Neural cell (in vitro differentiated cells): ENCODE measurements at regions not wholly inside any gene's neighbourhood (a gene's known extent, or its start where the extent isn't known, plus 50 kb on each side); places are given as distances from the start of the nearest gene placed in this dataset.

Experiments
- H2AFZ ChIP-seq: fragments of 200-600, 300-800 bp; sonication (generic), shearing (Covaris generic); 2 replicates; pipeline ENCODE4 v1.6.0; 2014; ENCODE audit warnings: low read depth, mild to moderate bottlenecking, antibody characterized with exemption, low read length, moderate library complexity
- H3F3A ChIP-seq: fragments of 200-600 bp; shearing (Covaris generic); 2 replicates; pipeline ENCODE4 v1.6.1; 2016; ENCODE audit warnings: mild to moderate bottlenecking, moderate library complexity, mixed read lengths, antibody characterized with exemption, low read length; ENCODE audit not compliant: insufficient read depth, poor library complexity, severe bottlenecking
- H3K27ac ChIP-seq: fragments of 200-600, 300-800 bp; sonication (generic), shearing (Covaris generic); 2 replicates; pipeline ENCODE4 v1.5.1; 2014; ENCODE audit warnings: mild to moderate bottlenecking, low read length, moderate library complexity
- H3K27me3 ChIP-seq: fragments of 300-800, 200-600 bp; sonication (generic), shearing (Covaris generic); 2 replicates; pipeline ENCODE4 v1.6.0; 2014; ENCODE audit warnings: mild to moderate bottlenecking, low read depth, low read length, moderate library complexity; ENCODE audit not compliant: insufficient read depth
- H3K36me3 ChIP-seq: fragments of 300-800, 200-600 bp; sonication (generic), shearing (Covaris generic); 2 replicates; pipeline ENCODE4 v1.5.1; 2014; ENCODE audit warnings: mild to moderate bottlenecking, antibody characterized with exemption, low read length, moderate library complexity; ENCODE audit not compliant: insufficient read depth
- H3K4me2 ChIP-seq: fragments of 300-800, 200-600 bp; sonication (generic), shearing (Covaris generic); 2 replicates; pipeline ENCODE4 v1.6.0; 2014; ENCODE audit warnings: mild to moderate bottlenecking, low read length
- H3K4me3 ChIP-seq: fragments of 300-800, 200-600 bp; sonication (generic), shearing (Covaris generic); 2 replicates; pipeline ENCODE4 v1.5.1; 2014; ENCODE audit warnings: mild to moderate bottlenecking, low read length, moderate library complexity
- H3K79me2 ChIP-seq: fragments of 200-600 bp; shearing (Covaris generic); replicated peaks from 2 replicates; pipeline ENCODE4 v1.6.0; 2014; ENCODE audit warnings: mild to moderate bottlenecking, low read length, moderate library complexity; ENCODE audit not compliant: insufficient read depth
- H3K9ac ChIP-seq: fragments of 300-800, 200-600 bp; sonication (generic), shearing (Covaris generic); 2 replicates; pipeline ENCODE4 v1.6.1; 2016; ENCODE audit warnings: mild to moderate bottlenecking, low read length, mixed read lengths
- H3K9me2 ChIP-seq: fragments of 200-600 bp; shearing (Covaris generic); 2 replicates; pipeline ENCODE4 v1.6.1; 2016; ENCODE audit warnings: mild to moderate bottlenecking, low read length, mixed read lengths; ENCODE audit not compliant: insufficient read depth
- H3K9me3 ChIP-seq: fragments of 200-600, 300-800 bp; sonication (generic), shearing (Covaris generic); 2 replicates; pipeline ENCODE4 v1.6.1; 2016; ENCODE audit warnings: mild to moderate bottlenecking, mixed run types, low read length, moderate library complexity, mixed read lengths
- H4K20me1 ChIP-seq: fragments of 200-600 bp; shearing (Covaris generic); 2 replicates; pipeline ENCODE4 v1.6.1; 2016; ENCODE audit warnings: mild to moderate bottlenecking, mixed run types; ENCODE audit not compliant: insufficient read depth
- EP300 ChIP-seq: fragments of 450-650 bp; conservative IDR thresholded peaks from 2 replicates; pipeline ENCODE4 v1.6.1; 2014; ENCODE audit warnings: antibody characterized with exemption, mild to moderate bottlenecking, moderate library complexity; ENCODE audit not compliant: poor library complexity, severe bottlenecking
- EZH2 ChIP-seq: fragments of 200-600, 300-800 bp; shearing (Covaris generic), sonication (generic); IDR thresholded peaks from 2 replicates; pipeline ENCODE4 v1.6.1; 2014; ENCODE audit warnings: antibody characterized with exemption, low read length, borderline replicate concordance, mild to moderate bottlenecking; ENCODE audit not compliant: insufficient read depth, poor library complexity, severe bottlenecking
- RAD21 ChIP-seq: fragments of 450-650 bp; conservative IDR thresholded peaks from 2 replicates; pipeline ENCODE4 v1.6.1; 2014; ENCODE audit warnings: antibody characterized with exemption, mild to moderate bottlenecking, moderate library complexity
- SMC3 ChIP-seq: fragments of 450-650 bp; conservative IDR thresholded peaks from 2 replicates; pipeline ENCODE4 v1.6.1; 2014; ENCODE audit warnings: antibody characterized with exemption, mild to moderate bottlenecking, moderate library complexity; ENCODE audit not compliant: poor library complexity
- TAF1 ChIP-seq: IDR thresholded peaks from 2 replicates; pipeline ENCODE4 v1.6.1; 2012; ENCODE audit warnings: low read depth
- TF ChIP-seq, protein P1 (sequence below): IDR thresholded peaks from 2 replicates; pipeline ENCODE4 v1.6.1; 2012; ENCODE audit warnings: borderline replicate concordance
- TF ChIP-seq, protein P2 (sequence below): fragments of 450-650 bp; IDR thresholded peaks from 2 replicates; pipeline ENCODE4 v1.5.1; 2014; ENCODE audit warnings: antibody characterized with exemption, mild to moderate bottlenecking, moderate library complexity; ENCODE audit not compliant: poor library complexity, severe bottlenecking

- Histone ChIP-seq H3K4me2 (no peak overlapping the region), H3K27ac (no peak overlapping the region), H3K36me3 (no peaks in the 10 kb centered on the region), H3K79me2 (no peaks in the 10 kb centered on the region), H3K9ac (no peak overlapping the region), H2AFZ (no peak overlapping the region), H3K9me3 (no peaks in the 10 kb centered on the region), H4K20me1 (no peaks in the 10 kb centered on the region), H3F3A (no peaks in the 10 kb centered on the region), H3K4me3 (no peak overlapping the region), H3K27me3 (no peaks in the 10 kb centered on the region), H3K9me2 (no peaks in the 10 kb centered on the region)
- no peak for TF ChIP-seq EP300
Measured at GRCh38 chr4:153116801-153117200, 87.4 kb upstream of the TRIM2 start.

DNA sequence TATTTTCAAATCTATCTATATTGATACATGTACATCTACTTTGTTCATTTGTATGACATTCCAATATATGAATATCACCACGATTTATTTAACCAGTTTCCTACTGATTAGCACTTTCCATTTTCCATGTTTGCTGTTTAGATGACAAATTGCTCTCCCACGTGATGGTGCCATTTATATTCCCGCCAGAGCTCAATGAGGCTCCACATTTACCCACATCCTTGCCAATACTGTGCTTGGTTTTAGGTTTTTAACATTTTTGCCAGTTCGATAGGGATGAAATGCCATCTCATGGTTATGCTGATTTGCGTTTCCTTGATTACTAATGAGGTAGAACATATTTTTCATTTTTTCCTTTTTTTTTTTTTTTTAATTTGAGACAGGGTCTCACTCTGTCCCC, 86.7 kb upstream of the TRIM2 start:
- Histone ChIP-seq H4K20me1 (no peaks in the 10 kb centered on the region), H3K4me2 (no peak overlapping the region), H3F3A (no peaks in the 10 kb centered on the region), H3K4me3 (no peak overlapping the region), H3K27me3 (no peaks in the 10 kb centered on the region), H3K9me2 (no peaks in the 10 kb centered on the region), H3K9me3 (no peaks in the 10 kb centered on the region), H2AFZ (no peak overlapping the region), H3K79me2 (no peaks in the 10 kb centered on the region), H3K9ac (no peak overlapping the region), H3K27ac (no peak overlapping the region), H3K36me3 (no peaks in the 10 kb centered on the region)
- TF ChIP-seq TAF1 (no peak), SMC3 (no peak), EZH2 (no peak), RAD21 (no peak)

- Histone ChIP-seq H3K36me3 (no peaks in the 10 kb centered on the region), H3K4me3 (no peak overlapping the region), H3K9ac (no peak overlapping the region), H3K9me2 (no peaks in the 10 kb centered on the region), H3F3A (no peaks in the 10 kb centered on the region), H3K27ac (no peak overlapping the region), H4K20me1 (no peaks in the 10 kb centered on the region), H3K27me3 (no peaks in the 10 kb centered on the region), H3K4me2 (no peak overlapping the region), H3K79me2 (no peaks in the 10 kb centered on the region), H3K9me3 (no peaks in the 10 kb centered on the region), H2AFZ (no peak overlapping the region)
- no peak for TF ChIP-seq SMC3
- TF ChIP-seq, protein P1, sequence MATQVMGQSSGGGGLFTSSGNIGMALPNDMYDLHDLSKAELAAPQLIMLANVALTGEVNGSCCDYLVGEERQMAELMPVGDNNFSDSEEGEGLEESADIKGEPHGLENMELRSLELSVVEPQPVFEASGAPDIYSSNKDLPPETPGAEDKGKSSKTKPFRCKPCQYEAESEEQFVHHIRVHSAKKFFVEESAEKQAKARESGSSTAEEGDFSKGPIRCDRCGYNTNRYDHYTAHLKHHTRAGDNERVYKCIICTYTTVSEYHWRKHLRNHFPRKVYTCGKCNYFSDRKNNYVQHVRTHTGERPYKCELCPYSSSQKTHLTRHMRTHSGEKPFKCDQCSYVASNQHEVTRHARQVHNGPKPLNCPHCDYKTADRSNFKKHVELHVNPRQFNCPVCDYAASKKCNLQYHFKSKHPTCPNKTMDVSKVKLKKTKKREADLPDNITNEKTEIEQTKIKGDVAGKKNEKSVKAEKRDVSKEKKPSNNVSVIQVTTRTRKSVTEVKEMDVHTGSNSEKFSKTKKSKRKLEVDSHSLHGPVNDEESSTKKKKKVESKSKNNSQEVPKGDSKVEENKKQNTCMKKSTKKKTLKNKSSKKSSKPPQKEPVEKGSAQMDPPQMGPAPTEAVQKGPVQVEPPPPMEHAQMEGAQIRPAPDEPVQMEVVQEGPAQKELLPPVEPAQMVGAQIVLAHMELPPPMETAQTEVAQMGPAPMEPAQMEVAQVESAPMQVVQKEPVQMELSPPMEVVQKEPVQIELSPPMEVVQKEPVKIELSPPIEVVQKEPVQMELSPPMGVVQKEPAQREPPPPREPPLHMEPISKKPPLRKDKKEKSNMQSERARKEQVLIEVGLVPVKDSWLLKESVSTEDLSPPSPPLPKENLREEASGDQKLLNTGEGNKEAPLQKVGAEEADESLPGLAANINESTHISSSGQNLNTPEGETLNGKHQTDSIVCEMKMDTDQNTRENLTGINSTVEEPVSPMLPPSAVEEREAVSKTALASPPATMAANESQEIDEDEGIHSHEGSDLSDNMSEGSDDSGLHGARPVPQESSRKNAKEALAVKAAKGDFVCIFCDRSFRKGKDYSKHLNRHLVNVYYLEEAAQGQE, result no peak
- no peak for TF ChIP-seq EP300
- TF ChIP-seq EZH2, result no peak
- TF ChIP-seq, protein P2, sequence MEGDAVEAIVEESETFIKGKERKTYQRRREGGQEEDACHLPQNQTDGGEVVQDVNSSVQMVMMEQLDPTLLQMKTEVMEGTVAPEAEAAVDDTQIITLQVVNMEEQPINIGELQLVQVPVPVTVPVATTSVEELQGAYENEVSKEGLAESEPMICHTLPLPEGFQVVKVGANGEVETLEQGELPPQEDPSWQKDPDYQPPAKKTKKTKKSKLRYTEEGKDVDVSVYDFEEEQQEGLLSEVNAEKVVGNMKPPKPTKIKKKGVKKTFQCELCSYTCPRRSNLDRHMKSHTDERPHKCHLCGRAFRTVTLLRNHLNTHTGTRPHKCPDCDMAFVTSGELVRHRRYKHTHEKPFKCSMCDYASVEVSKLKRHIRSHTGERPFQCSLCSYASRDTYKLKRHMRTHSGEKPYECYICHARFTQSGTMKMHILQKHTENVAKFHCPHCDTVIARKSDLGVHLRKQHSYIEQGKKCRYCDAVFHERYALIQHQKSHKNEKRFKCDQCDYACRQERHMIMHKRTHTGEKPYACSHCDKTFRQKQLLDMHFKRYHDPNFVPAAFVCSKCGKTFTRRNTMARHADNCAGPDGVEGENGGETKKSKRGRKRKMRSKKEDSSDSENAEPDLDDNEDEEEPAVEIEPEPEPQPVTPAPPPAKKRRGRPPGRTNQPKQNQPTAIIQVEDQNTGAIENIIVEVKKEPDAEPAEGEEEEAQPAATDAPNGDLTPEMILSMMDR, result no peak
Measured at GRCh38 chr4:153119626-153120025, 84.6 kb upstream of the TRIM2 start.
